ENCODE measurements at regions not wholly inside any gene's neighbourhood (a gene's known extent, or its start where the extent isn't known, plus 50 kb on each side); places are given as distances from the start of the nearest gene placed in this dataset.
"Not testable (repeated sequence)": the region's sequence is repeated elsewhere in the genome, so short reads cannot be mapped to it uniquely, and the experiment has no call there.

DNA sequence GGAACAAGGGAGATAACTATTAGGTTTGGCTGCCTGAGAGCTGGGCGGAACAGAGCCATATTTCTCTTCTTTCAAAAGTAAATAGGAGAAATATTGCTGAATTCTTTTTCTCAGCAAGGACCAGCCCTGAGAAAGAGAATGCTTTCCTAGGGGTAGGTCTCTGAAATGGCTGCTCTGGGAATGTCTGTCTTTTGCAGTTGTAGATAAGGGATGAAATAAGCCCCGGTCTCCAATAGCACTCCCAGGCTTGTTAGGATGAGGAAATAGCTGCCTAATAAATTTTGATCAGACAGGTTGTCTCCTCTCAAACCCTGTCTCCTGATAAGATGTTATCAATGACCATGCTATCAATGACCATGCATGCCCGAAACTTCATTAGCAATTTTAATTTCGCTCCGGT is 207.8 kb upstream of the KIT start:
- Histone ChIP-seq H4K20me1 (ENCODE audit: insufficient read depth) (no peaks in the 10 kb centered on the region), H3K4me2 (ENCODE audit: low read length) (no peak overlapping the region), H3K4me3 (ENCODE audit: low read length) (no peak overlapping the region), H2AFZ (ENCODE audit: low read depth, low read length) (no peak overlapping the region), H3K79me2 (replicated peaks; ENCODE audit: insufficient read depth, low read length) (no peaks in the 10 kb centered on the region), H3K27ac (ENCODE audit: low read length) (no peak overlapping the region), H3K9ac (ENCODE audit: low read length) (no peak overlapping the region), H3K27me3 (ENCODE audit: insufficient read depth, low read depth, low read length) (peaks cover 11% of the 10 kb centered on the region), H3K9me3 (ENCODE audit: low read length) (no peaks in the 10 kb centered on the region), H3F3A (ENCODE audit: insufficient read depth, low read length, poor library complexity, severe bottlenecking) (no peaks in the 10 kb centered on the region), H3K9me2 (ENCODE audit: insufficient read depth, low read length) (no peaks in the 10 kb centered on the region), H3K36me3 (ENCODE audit: insufficient read depth, low read length) (no peaks in the 10 kb centered on the region)
- TF ChIP-seq EZH2 (IDR thresholded peaks at IDR 0.05; ENCODE audit: borderline replicate concordance, insufficient read depth, low read length, poor library complexity, severe bottlenecking) (no peak), POLR2AphosphoS5 (IDR thresholded peaks at IDR 0.05) (no peak), MXI1 (conservative IDR thresholded peaks at IDR 0.05; ENCODE audit: poor library complexity, severe bottlenecking) (no peak), RAD21 (conservative IDR thresholded peaks at IDR 0.05) (no peak), TAF1 (IDR thresholded peaks at IDR 0.05; ENCODE audit: low read depth) (no peak), REST (IDR thresholded peaks at IDR 0.05; ENCODE audit: borderline replicate concordance) (no peak), SMC3 (conservative IDR thresholded peaks at IDR 0.05; ENCODE audit: poor library complexity) (no peak), EP300 (conservative IDR thresholded peaks at IDR 0.05; ENCODE audit: poor library complexity, severe bottlenecking) (no peak)
- TF ChIP-seq, protein P1, sequence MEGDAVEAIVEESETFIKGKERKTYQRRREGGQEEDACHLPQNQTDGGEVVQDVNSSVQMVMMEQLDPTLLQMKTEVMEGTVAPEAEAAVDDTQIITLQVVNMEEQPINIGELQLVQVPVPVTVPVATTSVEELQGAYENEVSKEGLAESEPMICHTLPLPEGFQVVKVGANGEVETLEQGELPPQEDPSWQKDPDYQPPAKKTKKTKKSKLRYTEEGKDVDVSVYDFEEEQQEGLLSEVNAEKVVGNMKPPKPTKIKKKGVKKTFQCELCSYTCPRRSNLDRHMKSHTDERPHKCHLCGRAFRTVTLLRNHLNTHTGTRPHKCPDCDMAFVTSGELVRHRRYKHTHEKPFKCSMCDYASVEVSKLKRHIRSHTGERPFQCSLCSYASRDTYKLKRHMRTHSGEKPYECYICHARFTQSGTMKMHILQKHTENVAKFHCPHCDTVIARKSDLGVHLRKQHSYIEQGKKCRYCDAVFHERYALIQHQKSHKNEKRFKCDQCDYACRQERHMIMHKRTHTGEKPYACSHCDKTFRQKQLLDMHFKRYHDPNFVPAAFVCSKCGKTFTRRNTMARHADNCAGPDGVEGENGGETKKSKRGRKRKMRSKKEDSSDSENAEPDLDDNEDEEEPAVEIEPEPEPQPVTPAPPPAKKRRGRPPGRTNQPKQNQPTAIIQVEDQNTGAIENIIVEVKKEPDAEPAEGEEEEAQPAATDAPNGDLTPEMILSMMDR (IDR thresholded peaks at IDR 0.05; ENCODE audit: poor library complexity, severe bottlenecking) = no peak

DNA sequence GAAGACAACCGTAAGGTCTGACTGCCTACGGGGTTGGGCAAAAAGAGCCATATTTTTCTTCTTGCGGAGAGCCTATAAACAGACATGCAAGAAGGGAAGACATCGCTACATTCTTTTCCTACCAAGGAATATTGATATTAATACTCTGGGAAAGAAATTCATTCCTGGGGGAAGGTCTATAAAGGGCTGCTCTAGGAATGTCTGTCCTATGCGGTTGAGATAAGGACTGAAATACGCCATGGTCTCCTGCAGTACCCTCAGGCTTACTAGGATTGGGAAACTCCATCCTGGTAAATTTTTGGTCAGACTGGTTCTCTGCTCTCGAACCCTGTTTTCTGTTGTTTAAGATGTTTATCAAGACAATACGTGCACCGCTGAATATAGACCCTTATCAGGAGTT is 190.8 kb upstream of the KIT start:
- H3F3A ChIP-seq (ENCODE audit: insufficient read depth, low read length, poor library complexity, severe bottlenecking); H3K9me2 ChIP-seq (ENCODE audit: insufficient read depth, low read length); H2AFZ ChIP-seq (ENCODE audit: low read depth, low read length); H3K9me3 ChIP-seq (ENCODE audit: low read length); H3K79me2 ChIP-seq (replicated peaks; ENCODE audit: insufficient read depth, low read length); H3K9ac ChIP-seq (ENCODE audit: low read length); H4K20me1 ChIP-seq (ENCODE audit: insufficient read depth); H3K27ac ChIP-seq (ENCODE audit: low read length); H3K4me3 ChIP-seq (ENCODE audit: low read length); H3K4me2 ChIP-seq (ENCODE audit: low read length); H3K27me3 ChIP-seq (ENCODE audit: insufficient read depth, low read depth, low read length); H3K36me3 ChIP-seq (ENCODE audit: insufficient read depth, low read length): not testable (repeated sequence)

DNA sequence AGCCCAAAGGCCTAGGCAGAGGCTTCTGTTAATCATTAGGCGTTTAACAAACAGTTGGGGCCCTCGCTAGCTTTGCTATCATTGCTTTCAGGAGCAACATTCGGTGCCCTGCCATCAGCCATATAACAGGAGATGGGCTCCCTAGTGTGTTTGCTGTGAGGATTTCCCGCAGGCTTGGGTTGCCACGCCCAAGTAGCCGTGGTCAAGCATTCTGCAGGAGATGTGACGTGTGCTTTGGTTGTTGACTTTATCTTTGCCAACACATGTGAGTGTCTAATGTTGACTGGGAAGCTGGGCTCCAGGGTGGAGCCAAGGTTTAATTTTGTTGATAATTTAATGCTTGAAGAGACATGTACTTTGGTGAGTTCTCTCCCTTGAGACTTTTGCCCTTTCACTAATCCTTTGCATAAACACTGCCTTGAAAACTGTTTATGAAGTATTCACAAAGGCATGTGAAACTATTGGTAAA is 184.6 kb upstream of the KIT start:
- no peaks in the 10 kb centered on the region for H4K20me1 ChIP-seq (ENCODE audit: insufficient read depth)
- no peak overlapping the region for H3K4me2 ChIP-seq (ENCODE audit: low read length)
- H2AFZ ChIP-seq (ENCODE audit: low read depth, low read length) = no peak overlapping the region
- no peaks in the 10 kb centered on the region for H3K79me2 ChIP-seq (replicated peaks; ENCODE audit: insufficient read depth, low read length)
- no peaks in the 10 kb centered on the region for H3F3A ChIP-seq (ENCODE audit: insufficient read depth, low read length, poor library complexity, severe bottlenecking)
- H3K27ac ChIP-seq (ENCODE audit: low read length) = no peak overlapping the region
- H3K27me3 ChIP-seq (ENCODE audit: insufficient read depth, low read depth, low read length) = no peaks in the 10 kb centered on the region
- no peak overlapping the region for H3K4me3 ChIP-seq (ENCODE audit: low read length)
- no peak for TF ChIP-seq RAD21 (conservative IDR thresholded peaks at IDR 0.05)
- no peak for TF ChIP-seq REST (IDR thresholded peaks at IDR 0.05; ENCODE audit: borderline replicate concordance)
- no peak for TF ChIP-seq MXI1 (conservative IDR thresholded peaks at IDR 0.05; ENCODE audit: poor library complexity, severe bottlenecking)
- TF ChIP-seq POLR2AphosphoS5 (IDR thresholded peaks at IDR 0.05) = no peak
- TF ChIP-seq, protein P1 (IDR thresholded peaks at IDR 0.05; ENCODE audit: poor library complexity, severe bottlenecking) = no peak
- no peak for TF ChIP-seq EP300 (conservative IDR thresholded peaks at IDR 0.05; ENCODE audit: poor library complexity, severe bottlenecking)
- no peak for TF ChIP-seq TAF1 (IDR thresholded peaks at IDR 0.05; ENCODE audit: low read depth)
- no peak for TF ChIP-seq EZH2 (IDR thresholded peaks at IDR 0.05; ENCODE audit: borderline replicate concordance, insufficient read depth, low read length, poor library complexity, severe bottlenecking)
- no peak for TF ChIP-seq SMC3 (conservative IDR thresholded peaks at IDR 0.05; ENCODE audit: poor library complexity)
- no peak overlapping the region for H3K9ac ChIP-seq (ENCODE audit: low read length)
- no peaks in the 10 kb centered on the region for H3K9me3 ChIP-seq (ENCODE audit: low read length)
- no peaks in the 10 kb centered on the region for H3K36me3 ChIP-seq (ENCODE audit: insufficient read depth, low read length)
- no peaks in the 10 kb centered on the region for H3K9me2 ChIP-seq (ENCODE audit: insufficient read depth, low read length)

Data from neural cell (in vitro differentiated cells).